Nephron progenitor cell (in vitro differentiated cells): ENCODE measurements at regions not wholly inside any gene's neighbourhood (a gene's known extent, or its start where the extent isn't known, plus 50 kb on each side); places are given as distances from the start of the nearest gene placed in this dataset.

Experiments
- DNase-seq: peaks from one replicate; pipeline ENCODE4 v3.0.0; 2021
- H3K27ac Mint-ChIP-seq: 2 replicates; pipeline ENCODE4 v1.8.0; 2021; ENCODE audit warnings: mild to moderate bottlenecking, moderate library complexity, mixed read lengths
- H3K27me3 Mint-ChIP-seq: 2 replicates; pipeline ENCODE4 v1.8.0; 2021; ENCODE audit warnings: mild to moderate bottlenecking, low read depth, mixed read lengths; ENCODE audit not compliant: poor library complexity
- H3K36me3 Mint-ChIP-seq: 2 replicates; pipeline ENCODE4 v1.8.0; 2021; ENCODE audit warnings: low read depth, mixed read lengths
- H3K4me1 Mint-ChIP-seq: 2 replicates; pipeline ENCODE4 v1.8.0; 2021; ENCODE audit warnings: mixed read lengths
- H3K4me3 Mint-ChIP-seq: 2 replicates; pipeline ENCODE4 v1.8.0; 2021; ENCODE audit warnings: mild to moderate bottlenecking, moderate library complexity, mixed read lengths
- H3K9me3 Mint-ChIP-seq: 2 replicates; pipeline ENCODE4 v1.8.0; 2021; ENCODE audit warnings: mild to moderate bottlenecking, moderate library complexity, mixed read lengths
- CTCF ChIP-seq: fragments of 200-600 bp; sonication (generic); IDR thresholded peaks from 2 replicates; pipeline ENCODE4 v1.5.0; 2021; ENCODE audit warnings: antibody characterized with exemption

GRCh38 chr4:85318415-85318814 lies 156.5 kb upstream of the ARHGAP24 start:
- no peak overlapping the region for H3K27ac Mint-ChIP-seq
- no peak overlapping the region for H3K4me3 Mint-ChIP-seq
- H3K4me1 Mint-ChIP-seq, result no peaks in the 10 kb centered on the region
- H3K36me3 Mint-ChIP-seq, result no peaks in the 10 kb centered on the region
- peaks cover 4% of the 10 kb centered on the region for H3K27me3 Mint-ChIP-seq
- DNase-seq, result no peak
- TF ChIP-seq CTCF, result no peak
- H3K9me3 Mint-ChIP-seq, result peaks cover 11% of the 10 kb centered on the region

- DNase-seq, result no peak
- Mint-ChIP-seq H3K27ac (no peak overlapping the region), H3K4me1 (no peaks in the 10 kb centered on the region), H3K27me3 (peaks cover 8% of the 10 kb centered on the region), H3K4me3 (no peak overlapping the region), H3K36me3 (no peaks in the 10 kb centered on the region), H3K9me3 (peaks cover 18% of the 10 kb centered on the region)
- no peak for TF ChIP-seq CTCF
These were observed 116.1 kb upstream of the ARHGAP24 start for GRCh38 chr4:85358831-85359230.

GRCh38 chr4:85362550-85362949 lies 112.4 kb upstream of the ARHGAP24 start:
- Mint-ChIP-seq H3K9me3 (peaks cover 18% of the 10 kb centered on the region), H3K4me3 (no peak overlapping the region), H3K36me3 (no peaks in the 10 kb centered on the region), H3K4me1 (peaks cover 4% of the 10 kb centered on the region), H3K27me3 (peaks cover 19% of the 10 kb centered on the region), H3K27ac (no peak overlapping the region)
- no peak for TF ChIP-seq CTCF
- no peak for DNase-seq

GRCh38 chr4:85367815-85368214 lies 107.1 kb upstream of the ARHGAP24 start:
- H3K27me3 Mint-ChIP-seq, result peaks cover 14% of the 10 kb centered on the region
- peaks cover 23% of the 10 kb centered on the region for H3K4me1 Mint-ChIP-seq
- no peak for TF ChIP-seq CTCF
- DNase-seq, result no peak
- no peak overlapping the region for H3K27ac Mint-ChIP-seq
- no peak overlapping the region for H3K4me3 Mint-ChIP-seq
- no peaks in the 10 kb centered on the region for H3K9me3 Mint-ChIP-seq
- H3K36me3 Mint-ChIP-seq, result no peaks in the 10 kb centered on the region

GRCh38 chr4:85368240-85368639 lies 106.7 kb upstream of the ARHGAP24 start:
- H3K27me3 Mint-ChIP-seq, result peaks cover 14% of the 10 kb centered on the region
- H3K4me1 Mint-ChIP-seq, result peaks cover 23% of the 10 kb centered on the region
- DNase-seq, result no peak
- H3K4me3 Mint-ChIP-seq, result no peak overlapping the region
- H3K27ac Mint-ChIP-seq, result no peak overlapping the region
- TF ChIP-seq CTCF, result no peak
- no peaks in the 10 kb centered on the region for H3K36me3 Mint-ChIP-seq
- no peaks in the 10 kb centered on the region for H3K9me3 Mint-ChIP-seq

- Mint-ChIP-seq H3K9me3 (no peaks in the 10 kb centered on the region), H3K27me3 (peaks cover 14% of the 10 kb centered on the region), H3K4me3 (no peak overlapping the region), H3K36me3 (no peaks in the 10 kb centered on the region), H3K4me1 (peaks cover 23% of the 10 kb centered on the region), H3K27ac (no peak overlapping the region)
- no peak for DNase-seq
- TF ChIP-seq CTCF, result no peak
These were observed 106.0 kb upstream of the ARHGAP24 start for GRCh38 chr4:85368932-85369331.
